Thoracic aorta (tissue), 2 donors: ENCODE measurements at regions not wholly inside any gene's neighbourhood (a gene's known extent, or its start where the extent isn't known, plus 50 kb on each side); places are given as distances from the start of the nearest gene placed in this dataset.

Experiments
- ATAC-seq: fragments of 150-250 bp; one replicate; pipeline ENCODE4 v1.8.0; 2017; ENCODE audit warnings: low read depth; ENCODE audit not compliant: insufficient number of reproducible peaks, low FRiP score
- DNase-seq: peaks from one replicate; pipeline ENCODE4 v3.0.0-alpha.2; 2020; ENCODE audit warnings: low spot score
- H3K27ac ChIP-seq, 2 donors: fragments of 200-600 bp; sonication (generic); 1 replicate in 1 of 2; 2 replicates in 1 of 2; pipeline ENCODE4 v1.5.1; 2016; ENCODE audit warnings: mild to moderate bottlenecking in 2 of 2, moderate library complexity in 2 of 2
- H3K27me3 ChIP-seq: fragments of 200-600 bp; sonication (generic); replicated peaks from 2 replicates; pipeline ENCODE4 v1.6.0; 2016; ENCODE audit warnings: mild to moderate bottlenecking; ENCODE audit not compliant: insufficient read depth
- H3K36me3 ChIP-seq: fragments of 200-600 bp; sonication (generic); one replicate; pipeline ENCODE4 v1.5.1; 2016
- H3K4me1 ChIP-seq, 2 donors: fragments of 200-600 bp; sonication (generic); 1 replicate in 1 of 2; 2 replicates in 1 of 2; pipeline versions ENCODE4 v1.5.1 to v1.6.0; 2016; ENCODE audit warnings: low read depth in 2 of 2, mild to moderate bottlenecking in 1 of 2; ENCODE audit not compliant: control insufficient read depth in 1 of 2
- H3K4me3 ChIP-seq: fragments of 200-600 bp; sonication (generic); 2 replicates; pipeline ENCODE4 v1.5.1; 2016; ENCODE audit warnings: mild to moderate bottlenecking
- H3K9me3 ChIP-seq: fragments of 200-600 bp; sonication (generic); 2 replicates; pipeline ENCODE4 v1.5.1; 2016
- CTCF ChIP-seq: fragments of 200-600 bp; sonication (generic); IDR thresholded peaks from one replicate; pipeline ENCODE4 v1.5.1; 2019; ENCODE audit warnings: antibody characterized with exemption

- Histone ChIP-seq H3K4me3 (no peak overlapping the region), H3K27me3 (no peaks in the 10 kb centered on the region), H3K4me1 (no peaks in the 10 kb centered on the region), H3K9me3 (no peaks in the 10 kb centered on the region), H3K36me3 (no peaks in the 10 kb centered on the region), H3K27ac (no peak overlapping the region)
- TF ChIP-seq CTCF = no peak
- no peak for DNase-seq
- ATAC-seq = no peak
Measured at GRCh38 chr4:180640193-180640592, 1603.0 kb upstream of the TENM3 start.

GRCh38 chr4:180641495-180641894, 1601.7 kb upstream of the TENM3 start:
- DNase-seq (no peak), ATAC-seq (no peak)
- Histone ChIP-seq H3K4me3 (no peak overlapping the region), H3K27ac (no peak overlapping the region), H3K9me3 (no peaks in the 10 kb centered on the region), H3K27me3 (no peaks in the 10 kb centered on the region), H3K36me3 (no peaks in the 10 kb centered on the region), H3K4me1 (no peaks in the 10 kb centered on the region)
- no peak for TF ChIP-seq CTCF

- no peak overlapping the region for H3K27ac ChIP-seq
- no peaks in the 10 kb centered on the region for H3K9me3 ChIP-seq
- ATAC-seq (no peak), DNase-seq (no peak)
- no peaks in the 10 kb centered on the region for H3K4me1 ChIP-seq
- TF ChIP-seq CTCF = no peak
- H3K36me3 ChIP-seq = no peaks in the 10 kb centered on the region
- H3K27me3 ChIP-seq = no peaks in the 10 kb centered on the region
- H3K4me3 ChIP-seq = no peak overlapping the region
Measured at GRCh38 chr4:180642732-180643131, 1600.5 kb upstream of the TENM3 start.

- no peak for DNase-seq
- no peak for ATAC-seq
- Histone ChIP-seq H3K27ac (no peak overlapping the region), H3K4me3 (no peak overlapping the region), H3K36me3 (no peaks in the 10 kb centered on the region), H3K4me1 (no peaks in the 10 kb centered on the region), H3K9me3 (no peaks in the 10 kb centered on the region), H3K27me3 (no peaks in the 10 kb centered on the region)
- no peak for TF ChIP-seq CTCF
Measured at GRCh38 chr4:180650273-180650672, 1592.9 kb upstream of the TENM3 start.

- ATAC-seq (no peak), DNase-seq (no peak)
- H3K27me3 ChIP-seq = no peaks in the 10 kb centered on the region
- no peak for TF ChIP-seq CTCF
- H3K9me3 ChIP-seq = no peaks in the 10 kb centered on the region
- no peak overlapping the region for H3K4me3 ChIP-seq
- H3K27ac ChIP-seq = no peak overlapping the region
- no peaks in the 10 kb centered on the region for H3K4me1 ChIP-seq
- H3K36me3 ChIP-seq = no peaks in the 10 kb centered on the region
Measured at GRCh38 chr4:180652533-180652932, 1590.7 kb upstream of the TENM3 start.
